ENCODE measurements at regions not wholly inside any gene's neighbourhood (a gene's known extent, or its start where the extent isn't known, plus 50 kb on each side); places are given as distances from the start of the nearest gene placed in this dataset.
"Not testable (repeated sequence)": the region's sequence is repeated elsewhere in the genome, so short reads cannot be mapped to it uniquely, and the experiment has no call there.

- not testable (repeated sequence) for TF ChIP-seq CTCF (IDR thresholded peaks at IDR 0.05; ENCODE audit: control extremely low read depth in 1 of 3, insufficient read depth in 1 of 3, low read depth in 1 of 3, low read length in 3 of 3); YY1 (IDR thresholded peaks at IDR 0.05; ENCODE audit: low read depth, low read length); EP300 (IDR thresholded peaks at IDR 0.05; ENCODE audit: borderline replicate concordance in 1 of 2, low read depth in 2 of 2, low read length in 2 of 2); SP1 (IDR thresholded peaks at IDR 0.05; ENCODE audit: low read depth, low read length); GABPA (IDR thresholded peaks at IDR 0.05; ENCODE audit: borderline replicate concordance, insufficient read depth, low read length); CEBPB (IDR thresholded peaks at IDR 0.05; ENCODE audit: low read depth, low read length); SIN3A (conservative IDR thresholded peaks at IDR 0.05 in 1 of 2, IDR thresholded peaks at IDR 0.05 in 1 of 2; ENCODE audit: low read depth in 1 of 2, low read length in 2 of 2); TBP (IDR thresholded peaks at IDR 0.05; ENCODE audit: low read depth, low read length); RFX5 (IDR thresholded peaks at IDR 0.05; ENCODE audit: borderline replicate concordance, low read depth, low read length)
Observed at GRCh38 chr6:60919652-60920051, 1366.4 kb downstream of the KHDRBS2 start.

All from H1 (cell line).